Erythroblast (primary cell): ENCODE measurements at regions not wholly inside any gene's neighbourhood (a gene's known extent, or its start where the extent isn't known, plus 50 kb on each side); places are given as distances from the start of the nearest gene placed in this dataset.

Experiments used
- DNase-seq, 2 experiments: peaks; one replicate each; lab custom pipeline; 2025; lab: John Stamatoyannopoulos, UW
- GATA1 ChIP-seq: IDR thresholded peaks from 2 replicates; pipeline ENCODE4 v1.6.1; 2011; ENCODE audit warnings: low read depth, mild to moderate bottlenecking, control low read depth, low read length, moderate library complexity
- POLR2A ChIP-seq: IDR thresholded peaks from 2 replicates; pipeline ENCODE4 v1.6.1; 2011; ENCODE audit warnings: mild to moderate bottlenecking, low read length

DNA sequence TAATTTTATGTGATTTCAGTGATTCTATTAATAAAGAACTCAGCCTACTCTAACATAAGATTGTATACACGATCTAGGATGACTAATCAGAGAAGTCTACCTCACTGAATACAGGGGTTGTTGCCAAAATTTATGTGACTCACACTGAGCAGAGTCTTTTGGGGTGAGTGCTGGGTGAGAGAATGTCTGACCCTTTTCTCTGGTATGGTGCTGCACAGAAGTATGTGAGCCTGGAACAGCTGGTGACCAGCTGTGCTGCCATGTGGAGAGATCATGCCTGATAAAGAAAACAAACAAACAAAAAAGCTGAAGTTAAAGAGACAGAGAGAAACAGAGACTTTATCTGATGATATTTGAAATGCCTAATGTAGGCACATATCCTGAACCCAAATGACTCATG lies 618.1 kb upstream of the GRIA3 start:
- no peak for DNase-seq

DNA sequence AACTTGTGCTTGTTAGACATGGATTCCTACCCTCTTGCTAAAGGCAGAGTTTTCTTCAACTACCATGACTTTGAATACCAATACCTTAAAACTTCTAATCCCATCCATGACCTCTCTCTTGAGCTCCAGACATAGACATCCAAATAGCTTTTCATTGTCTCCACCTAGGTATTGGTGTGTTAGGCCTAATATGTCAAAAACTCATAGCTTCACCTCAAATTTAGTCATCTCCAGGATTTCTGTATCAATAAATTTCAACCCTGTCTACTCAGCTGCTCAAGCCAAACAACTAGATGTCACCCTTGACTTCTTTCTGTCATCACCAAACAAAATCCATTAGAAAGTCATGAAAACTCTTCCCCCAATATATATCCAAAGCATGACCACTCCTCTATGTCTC lies 617.7 kb upstream of the GRIA3 start:
- TF ChIP-seq GATA1 (no peak), POLR2A (no peak)
- DNase-seq, result no peak

More for the DNA sequence above, 618.1 kb upstream of the GRIA3 start:
- TF ChIP-seq GATA1 (no peak), POLR2A (no peak)

DNA sequence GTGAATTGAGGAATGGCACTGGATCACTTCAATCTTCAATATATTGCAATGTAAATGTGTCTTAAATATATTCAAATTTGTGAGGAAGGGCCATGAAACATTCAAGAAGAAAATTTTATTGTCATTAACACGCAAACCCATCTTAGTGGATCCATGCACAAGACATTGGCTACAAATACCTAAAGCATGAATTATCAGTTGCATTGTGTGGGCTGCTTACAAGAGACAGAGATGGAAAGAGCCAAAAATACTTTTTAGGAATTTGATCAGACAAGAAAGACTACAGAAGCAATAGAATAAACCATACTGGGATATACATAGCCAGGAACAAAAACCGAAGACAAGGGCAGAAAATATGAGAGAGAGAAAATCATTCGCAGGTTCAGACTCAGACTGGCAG lies 616.2 kb upstream of the GRIA3 start:
- TF ChIP-seq POLR2A (no peak), GATA1 (no peak)
- no peak for DNase-seq

DNA sequence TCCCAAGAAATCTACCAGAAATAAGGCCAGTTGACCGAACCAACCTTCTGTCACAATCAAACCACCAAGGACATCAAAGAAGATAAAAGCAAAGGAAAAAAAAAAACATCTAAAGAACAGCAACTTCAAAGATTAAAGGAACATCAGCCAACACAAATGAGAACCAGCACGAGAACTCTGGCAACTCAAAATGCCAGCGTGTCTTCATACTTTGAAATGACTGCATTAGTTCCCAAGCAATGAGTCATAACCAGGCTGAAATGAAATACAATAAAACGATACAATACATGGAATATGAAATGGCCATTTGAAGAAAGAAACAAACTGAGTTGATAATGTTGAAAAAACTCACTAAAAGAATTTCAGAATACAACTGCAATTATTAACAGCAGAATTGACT lies 611.6 kb upstream of the GRIA3 start:
- no peak for DNase-seq
- TF ChIP-seq GATA1, result no peak
- no peak for TF ChIP-seq POLR2A

DNA sequence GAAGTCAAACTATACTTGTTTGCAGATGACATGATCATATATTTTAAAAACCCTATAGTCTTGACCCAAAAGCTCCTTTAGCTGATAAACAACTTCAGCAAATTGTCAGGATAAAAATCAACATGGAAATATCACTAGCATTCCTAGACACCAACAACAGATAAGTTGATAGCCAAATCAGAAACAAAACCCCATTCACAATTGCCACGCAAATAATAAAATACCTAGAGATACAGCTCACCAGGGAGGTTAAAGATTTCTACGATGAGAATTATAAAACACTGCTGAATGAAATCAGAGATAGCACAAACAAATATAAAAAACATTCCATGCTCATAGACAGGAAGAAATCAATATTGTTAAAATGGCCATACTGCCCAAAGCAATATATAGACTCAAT lies 605.0 kb upstream of the GRIA3 start:
- TF ChIP-seq POLR2A (no peak), GATA1 (no peak)
- no peak for DNase-seq

DNA sequence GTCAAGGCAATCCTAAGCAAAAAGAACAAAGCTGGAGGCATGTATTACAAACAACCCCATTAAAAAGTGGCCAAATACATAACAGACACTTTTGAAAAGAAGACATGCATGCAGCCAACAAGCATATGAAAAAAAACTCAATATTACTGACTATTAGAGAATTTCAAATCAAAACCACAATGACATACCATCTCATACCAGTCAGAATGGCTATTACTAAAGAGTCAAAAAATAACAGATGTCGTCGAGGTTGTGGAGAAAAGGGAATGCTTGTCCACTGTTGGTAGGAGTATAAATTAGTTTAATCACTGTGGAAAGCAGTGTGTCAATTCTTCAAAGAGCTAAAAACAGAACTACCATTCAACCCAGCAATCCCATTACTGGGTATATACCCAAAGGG lies 604.6 kb upstream of the GRIA3 start:
- no peak for DNase-seq
- TF ChIP-seq POLR2A (no peak), GATA1 (no peak)

DNA sequence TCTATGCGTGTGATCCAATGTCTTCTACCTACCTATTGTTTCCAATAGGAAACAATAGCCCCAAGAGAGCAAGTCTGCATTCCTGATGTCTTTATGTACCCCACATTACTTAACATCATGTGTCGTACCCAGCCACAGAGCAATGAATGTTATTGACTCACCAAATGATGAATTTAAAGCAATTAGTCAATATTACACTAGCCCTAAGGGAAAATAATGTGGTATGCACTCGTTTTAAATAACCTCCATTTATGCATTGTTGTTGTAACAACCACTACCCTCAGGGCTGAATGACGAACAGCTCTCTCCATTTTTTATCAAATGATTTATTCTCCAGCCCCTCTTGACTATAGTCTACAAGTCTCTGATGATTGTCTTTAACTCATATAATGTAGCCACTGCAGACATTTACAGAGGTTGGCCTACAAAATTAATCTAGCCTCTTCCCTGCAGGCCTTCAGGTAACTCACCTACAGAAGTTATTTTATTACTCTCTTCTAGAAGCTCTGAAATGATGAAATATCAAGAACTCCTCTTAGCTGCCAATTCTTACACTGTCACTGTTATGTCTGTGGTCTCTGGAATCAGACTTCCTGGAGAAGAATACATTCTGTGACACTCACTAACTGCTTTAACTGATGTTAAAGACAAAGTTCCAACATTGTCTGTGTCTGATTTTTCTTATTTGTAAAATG lies 601.7 kb upstream of the GRIA3 start:
- DNase-seq, result no peak
- TF ChIP-seq POLR2A, result no peak
- no peak for TF ChIP-seq GATA1

DNA sequence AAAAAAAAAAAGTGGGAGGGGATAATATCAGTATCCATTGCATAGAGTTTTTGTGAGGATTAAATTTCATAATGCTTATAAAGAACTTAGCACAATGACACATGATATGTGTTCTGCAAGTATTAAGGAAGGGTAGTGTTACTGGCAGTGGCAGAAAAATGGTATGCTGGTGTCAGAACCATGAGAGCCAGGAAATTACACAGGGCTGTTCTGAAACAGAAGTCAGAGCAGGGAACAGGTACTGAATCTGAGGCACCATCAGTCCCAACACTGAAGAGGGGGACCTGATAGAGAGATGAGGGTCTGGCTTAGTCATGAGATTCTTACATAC lies 601.1 kb upstream of the GRIA3 start:
- TF ChIP-seq GATA1 (no peak), POLR2A (no peak)
- DNase-seq, result no peak

DNA sequence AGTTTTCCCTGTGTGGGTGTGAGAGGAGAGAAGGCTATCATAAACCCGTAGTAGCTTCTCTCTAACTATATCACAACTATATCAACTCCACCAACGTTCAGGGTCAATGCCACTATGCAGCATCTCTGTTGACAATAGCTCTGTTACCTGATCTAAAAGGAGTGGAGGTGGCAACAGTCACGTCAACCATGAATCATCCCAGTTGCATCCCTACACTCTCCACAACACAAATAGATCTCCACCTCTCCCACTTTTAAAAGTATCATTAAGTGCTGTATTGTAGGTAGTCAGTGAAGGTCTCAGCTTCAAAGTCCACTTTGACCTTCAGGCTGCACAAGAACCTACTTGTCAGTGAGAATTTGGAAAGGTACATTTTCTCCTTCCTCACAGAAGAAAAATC lies 600.5 kb upstream of the GRIA3 start:
- DNase-seq, result no peak
- no peak for TF ChIP-seq POLR2A
- TF ChIP-seq GATA1, result no peak

DNA sequence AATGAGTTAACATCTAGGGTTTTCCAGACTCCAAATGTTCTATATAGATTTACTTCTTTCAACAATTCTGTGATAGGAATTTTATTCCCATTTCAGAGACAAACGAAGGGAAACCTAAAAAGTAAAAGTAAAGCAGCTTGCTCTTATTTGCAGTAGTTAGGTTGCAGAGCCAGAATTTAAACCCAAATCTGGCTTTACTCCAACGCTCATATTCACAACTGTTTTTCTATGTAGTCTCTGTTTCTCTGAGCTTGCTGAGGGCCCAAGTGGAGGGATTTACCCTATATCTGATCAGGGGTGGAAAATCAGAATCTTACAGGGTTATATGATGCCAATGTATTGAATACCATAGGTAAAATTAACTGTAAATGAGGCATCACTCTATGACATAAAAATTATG lies 599.1 kb upstream of the GRIA3 start:
- DNase-seq, result no peak

DNA sequence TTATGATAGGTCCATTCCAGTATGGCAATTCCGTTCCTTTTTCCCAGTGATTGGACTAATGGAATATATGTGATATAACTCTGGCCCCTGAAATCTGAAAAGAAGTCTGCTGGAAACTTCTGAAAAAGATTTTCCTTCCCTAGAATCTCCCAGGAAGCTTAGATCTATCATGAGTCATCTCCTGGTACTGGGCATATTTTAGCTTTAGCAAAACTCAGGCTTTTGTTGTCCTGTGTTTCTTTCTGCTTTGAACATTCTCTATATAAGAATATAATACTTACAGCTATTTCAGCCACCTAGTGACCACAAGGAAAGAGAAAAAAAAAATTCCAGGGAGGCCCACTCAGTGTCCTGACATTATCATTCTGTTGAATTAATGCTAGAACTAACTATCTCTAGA lies 597.2 kb upstream of the GRIA3 start:
- no peak for DNase-seq
- TF ChIP-seq POLR2A (no peak), GATA1 (no peak)

More for the DNA sequence above, 599.1 kb upstream of the GRIA3 start:
- TF ChIP-seq GATA1 (no peak), POLR2A (no peak)

DNA sequence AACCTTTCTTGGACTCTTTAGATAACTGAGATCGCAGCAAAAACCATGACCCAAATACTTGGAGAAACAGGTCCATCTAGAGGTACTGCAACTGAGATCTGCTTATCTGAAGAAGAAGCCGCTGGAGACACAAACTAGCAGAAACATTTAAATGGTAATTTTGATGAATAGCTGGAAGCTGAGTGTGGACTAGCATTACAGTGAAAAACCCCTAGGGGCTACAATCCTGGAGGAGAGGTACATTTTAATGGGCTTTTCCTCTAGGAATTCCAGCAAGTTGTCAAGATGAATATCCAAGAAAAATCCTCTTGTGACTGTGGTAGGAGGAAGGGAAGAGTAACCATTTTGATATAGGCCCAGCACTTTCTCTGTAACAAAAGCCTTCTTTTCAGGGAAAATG lies 592.5 kb upstream of the GRIA3 start:
- TF ChIP-seq POLR2A, result no peak
- TF ChIP-seq GATA1, result no peak
- DNase-seq, result no peak

DNA sequence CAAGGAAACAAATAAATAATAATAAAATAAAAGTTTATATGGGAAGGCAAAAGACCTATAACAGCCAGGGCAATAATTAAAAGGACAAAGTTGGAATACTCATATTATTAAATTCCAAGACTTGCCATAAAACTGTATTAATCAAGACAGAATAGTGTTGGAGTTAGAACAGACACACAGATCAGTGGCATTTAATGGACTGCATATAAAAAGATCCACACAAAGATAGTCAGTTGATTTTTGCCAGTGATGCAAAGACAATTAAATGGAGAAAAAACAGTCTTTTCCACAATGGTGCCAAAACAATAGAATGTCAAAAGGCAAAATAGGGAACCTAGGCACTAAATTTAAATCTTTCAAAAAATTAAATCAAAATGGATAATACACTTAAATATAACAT lies 587.1 kb upstream of the GRIA3 start:
- no peak for DNase-seq
- TF ChIP-seq POLR2A, result no peak
- no peak for TF ChIP-seq GATA1

DNA sequence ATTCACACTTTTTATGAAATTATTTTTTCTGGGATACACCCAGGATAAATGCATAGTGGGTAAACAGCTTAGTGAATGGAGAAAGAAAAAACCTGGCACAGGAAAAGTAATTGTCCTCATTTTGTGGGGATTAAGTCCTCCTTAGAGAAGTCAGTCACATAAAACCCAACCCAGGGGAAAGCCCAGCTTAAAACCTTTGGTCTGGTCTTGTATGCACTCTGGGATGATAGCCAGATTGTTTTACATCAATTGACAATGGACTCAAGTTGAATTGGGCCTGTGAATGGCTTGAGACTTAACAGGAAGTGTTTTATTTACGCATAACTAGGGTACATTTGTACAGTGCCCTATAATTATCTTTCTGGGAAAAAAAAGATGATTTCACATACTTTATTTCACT lies 561.3 kb upstream of the GRIA3 start:
- TF ChIP-seq GATA1, result no peak
- TF ChIP-seq POLR2A, result no peak
- no peak for DNase-seq

DNA sequence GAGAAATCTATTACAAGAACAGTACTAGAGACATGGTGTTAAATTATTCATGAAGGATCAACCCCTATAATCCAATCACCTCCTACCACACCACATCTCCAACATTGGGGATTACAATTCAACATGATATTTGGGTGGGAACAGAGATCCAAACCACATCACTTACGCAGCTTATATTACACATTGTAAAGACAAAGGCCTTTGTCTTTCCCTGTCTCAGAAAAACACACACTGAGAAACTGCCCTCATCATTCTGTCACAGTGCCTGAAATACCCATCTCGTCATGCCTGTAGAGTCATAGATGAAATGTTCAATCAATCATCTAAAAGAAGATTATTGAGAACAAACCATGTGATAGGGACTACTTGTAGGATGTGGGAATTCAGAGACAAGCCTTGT lies 558.8 kb upstream of the GRIA3 start:
- TF ChIP-seq GATA1, result no peak
- TF ChIP-seq POLR2A, result no peak
- DNase-seq, result no peak

DNA sequence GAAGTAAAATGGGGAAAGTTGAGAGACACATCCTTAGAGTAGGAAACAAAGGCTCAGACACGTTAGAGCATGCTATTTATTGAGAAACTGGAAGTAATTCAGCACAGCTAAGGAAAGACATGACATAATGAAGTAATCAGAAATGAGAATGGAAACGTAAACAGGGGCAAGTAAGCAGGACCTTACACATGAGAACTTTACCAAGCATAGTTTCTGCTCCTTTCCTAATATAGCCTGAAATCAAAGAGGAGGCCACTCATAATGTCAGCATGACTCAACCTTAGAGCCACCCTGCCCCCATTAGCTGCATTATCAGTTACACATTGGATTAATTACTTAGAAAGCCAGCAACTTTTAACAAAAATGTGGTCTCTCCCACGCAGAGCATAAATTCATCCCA lies 558.3 kb upstream of the GRIA3 start:
- TF ChIP-seq GATA1, result no peak
- no peak for TF ChIP-seq POLR2A
- no peak for DNase-seq
